ENCODE measurements at regions not wholly inside any gene's neighbourhood (a gene's known extent, or its start where the extent isn't known, plus 50 kb on each side); places are given as distances from the start of the nearest gene placed in this dataset.
"Not testable (repeated sequence)": the region's sequence is repeated elsewhere in the genome, so short reads cannot be mapped to it uniquely, and the experiment has no call there.

DNA sequence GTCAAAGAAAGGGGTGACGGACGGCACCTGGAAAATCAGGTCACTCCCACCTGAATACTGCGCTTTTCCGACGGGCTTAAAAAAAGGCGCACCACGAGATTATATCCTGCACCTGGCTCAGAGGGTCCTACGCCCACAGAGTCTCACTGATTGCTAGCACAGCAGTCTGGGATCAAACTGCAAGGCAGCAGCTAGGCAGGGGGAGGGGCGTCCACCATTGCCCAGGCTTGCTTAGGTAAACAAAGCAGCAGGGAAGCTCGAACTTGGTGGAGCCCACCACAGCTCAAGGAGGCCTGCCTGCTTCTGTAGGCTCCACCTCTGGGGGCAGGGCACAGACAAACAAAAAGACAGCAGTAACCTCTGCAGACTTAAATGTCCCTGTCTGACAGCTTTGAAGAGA, 277.3 kb upstream of the ST8SIA4 start:
- DNase-seq (ENCODE audit: low spot score): not testable (repeated sequence)

- no peak for DNase-seq (ENCODE audit: low spot score)
These were observed 273.5 kb upstream of the ST8SIA4 start for GRCh38 chr5:101176605-101177004.

GRCh38 chr5:101174981-101175380, 271.9 kb upstream of the ST8SIA4 start:
- no peak for DNase-seq (ENCODE audit: low spot score)

DNA sequence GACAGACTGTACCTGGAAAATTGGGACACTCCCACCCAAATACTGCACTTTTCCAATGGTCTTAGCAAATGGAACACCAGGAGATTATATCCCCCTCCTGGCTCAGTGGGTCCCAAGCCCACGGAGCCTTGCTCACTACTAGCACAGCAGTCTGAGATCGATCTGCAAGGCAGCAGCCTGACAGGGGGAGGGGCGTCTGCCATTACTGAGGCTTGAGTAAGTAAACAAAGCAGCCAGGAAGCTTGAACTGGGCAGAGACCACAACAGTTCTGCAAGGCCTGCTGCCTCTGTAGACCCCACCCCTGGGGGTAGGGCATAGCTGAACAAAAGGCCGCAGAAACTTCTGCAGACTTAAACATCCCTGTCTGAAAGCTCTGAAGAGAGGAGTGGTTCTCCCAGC, 260.0 kb upstream of the ST8SIA4 start:
- no peak for DNase-seq (ENCODE audit: low spot score)

- no peak for DNase-seq (ENCODE audit: low spot score)
These were observed 256.9 kb upstream of the ST8SIA4 start for GRCh38 chr5:101160002-101160401.

DNA sequence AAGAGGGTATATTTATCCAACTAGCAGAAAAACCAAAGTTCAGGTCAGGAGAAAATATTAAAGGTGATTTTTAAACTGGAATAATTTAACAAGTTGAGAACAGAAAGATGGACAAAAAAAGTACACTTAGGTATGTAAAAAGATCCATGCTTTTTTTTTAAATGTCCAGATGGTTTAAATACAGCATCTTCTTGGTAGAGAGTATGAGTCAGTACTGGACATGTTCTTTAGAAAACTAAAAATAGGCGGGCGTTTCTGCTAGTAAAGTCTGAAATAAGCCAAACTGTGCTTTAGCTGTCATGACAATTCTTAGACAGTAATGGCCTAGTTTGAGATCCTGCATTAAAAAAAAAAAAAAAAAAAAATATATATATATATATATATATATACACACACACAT, 255.9 kb upstream of the ST8SIA4 start:
- no peak for DNase-seq (ENCODE audit: low spot score)

GRCh38 chr5:101153526-101153925, 250.4 kb upstream of the ST8SIA4 start:
- DNase-seq (ENCODE audit: low spot score): no peak

GRCh38 chr5:101143526-101143925, 240.4 kb upstream of the ST8SIA4 start:
- no peak for DNase-seq (ENCODE audit: low spot score)

- no peak for DNase-seq (ENCODE audit: low spot score)
These were observed 239.0 kb upstream of the ST8SIA4 start for GRCh38 chr5:101142102-101142501.

GRCh38 chr5:101136454-101136853, 233.4 kb upstream of the ST8SIA4 start:
- DNase-seq (ENCODE audit: low spot score): no peak

- no peak for DNase-seq (ENCODE audit: low spot score)
These were observed 220.3 kb upstream of the ST8SIA4 start for GRCh38 chr5:101123363-101123762.

- no peak for DNase-seq (ENCODE audit: low spot score)
These were observed 209.6 kb upstream of the ST8SIA4 start for GRCh38 chr5:101112645-101113044.

- no peak for DNase-seq (ENCODE audit: low spot score)
These were observed 200.8 kb upstream of the ST8SIA4 start for GRCh38 chr5:101103874-101104273.

DNA sequence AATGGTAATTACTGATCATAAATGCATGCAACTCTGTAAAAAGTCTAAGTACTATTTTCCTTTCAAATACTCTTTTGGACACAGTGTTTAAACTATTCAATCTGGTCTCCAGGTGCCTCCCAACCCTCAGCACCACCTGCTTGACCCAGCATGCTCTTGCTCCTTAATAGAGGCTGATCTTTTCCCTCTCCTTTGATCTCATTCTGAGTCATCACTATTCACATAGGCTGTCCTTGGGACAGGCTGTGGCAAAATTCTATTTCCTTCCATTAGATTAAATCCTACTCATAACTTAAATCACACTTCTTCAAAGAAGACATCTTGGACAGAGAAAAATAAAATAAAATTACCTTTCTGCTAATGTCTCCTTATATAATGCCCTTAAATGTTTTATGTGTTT, 199.4 kb upstream of the ST8SIA4 start:
- DNase-seq (ENCODE audit: low spot score): peak; percentile 20

DNA sequence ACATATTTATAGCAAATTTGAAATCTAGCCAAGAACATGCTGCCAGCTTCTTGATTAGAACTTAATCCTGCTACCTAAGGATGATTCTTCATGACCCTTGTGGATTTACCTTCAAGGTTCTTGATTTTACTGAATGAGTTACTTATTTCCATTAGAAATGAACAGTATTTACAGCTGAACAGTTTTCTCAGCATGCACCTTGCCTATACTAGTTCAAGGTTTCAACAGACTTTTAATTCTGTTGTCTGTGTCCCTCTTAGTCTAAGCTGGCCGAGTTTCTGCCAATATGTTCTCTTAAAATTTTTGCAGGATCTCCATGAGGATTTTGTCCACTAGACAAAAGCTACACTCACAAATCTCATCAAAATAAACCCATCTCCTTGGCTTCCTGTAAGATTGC, 188.8 kb upstream of the ST8SIA4 start:
- no peak for DNase-seq (ENCODE audit: low spot score)

DNA sequence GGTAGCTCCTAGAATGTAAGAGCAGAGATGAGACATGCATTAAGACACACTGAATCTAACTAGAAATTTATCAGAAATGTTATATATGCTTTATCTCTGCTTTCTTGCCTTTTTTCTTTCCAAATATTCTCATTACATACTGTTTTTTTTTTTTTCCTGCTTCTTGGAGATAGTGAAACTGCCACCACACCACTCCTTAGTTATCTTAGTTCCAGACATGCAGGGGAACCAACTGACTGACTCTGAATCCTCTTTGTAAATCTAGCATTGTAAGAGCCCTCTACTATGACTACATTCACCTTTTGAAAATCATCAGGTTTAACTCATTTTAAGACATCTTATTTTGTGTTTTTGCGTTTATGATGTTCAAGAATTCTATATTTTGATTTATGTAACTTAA, 181.3 kb upstream of the ST8SIA4 start:
- no peak for DNase-seq (ENCODE audit: low spot score)

DNA sequence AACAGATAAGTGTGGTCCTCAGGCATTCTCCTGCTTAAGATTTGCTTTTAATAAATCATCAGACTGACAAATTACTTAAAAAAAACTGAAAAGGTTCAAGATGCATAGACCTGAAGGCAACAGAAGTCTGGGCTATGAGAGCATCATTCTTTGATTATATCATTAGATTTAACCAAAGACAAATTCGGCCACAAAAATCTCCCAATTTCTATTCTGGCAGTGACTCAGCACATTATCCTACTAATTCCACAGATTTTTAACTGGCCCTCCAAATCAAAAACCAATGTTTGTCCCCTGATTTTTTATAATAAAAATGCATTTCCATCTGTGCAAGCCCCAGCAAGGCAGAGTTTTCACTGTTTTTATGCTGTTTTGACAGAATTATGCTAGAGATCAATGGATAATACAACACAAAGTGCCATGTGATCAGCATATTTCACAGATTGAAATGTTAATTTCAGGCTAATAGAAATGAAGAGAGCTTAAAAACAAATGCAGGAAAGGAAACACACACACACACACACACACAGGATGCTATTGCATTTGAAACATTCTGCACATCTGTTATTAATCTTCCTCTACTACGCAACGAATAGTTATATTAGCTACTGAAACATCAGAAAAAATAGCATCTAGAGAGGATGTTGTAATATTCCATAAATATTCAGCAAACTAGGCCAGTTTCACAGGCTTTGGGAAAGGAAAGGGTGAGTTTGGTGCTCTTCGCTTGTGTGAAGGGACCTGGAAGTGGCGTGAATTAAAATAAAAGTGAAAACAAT, 177.6 kb upstream of the ST8SIA4 start:
- DNase-seq (ENCODE audit: low spot score): no peak

GRCh38 chr5:101068298-101068697, 165.2 kb upstream of the ST8SIA4 start:
- no peak for DNase-seq (ENCODE audit: low spot score)

- no peak for DNase-seq (ENCODE audit: low spot score)
These were observed 164.3 kb upstream of the ST8SIA4 start for GRCh38 chr5:101067429-101067828.

DNA sequence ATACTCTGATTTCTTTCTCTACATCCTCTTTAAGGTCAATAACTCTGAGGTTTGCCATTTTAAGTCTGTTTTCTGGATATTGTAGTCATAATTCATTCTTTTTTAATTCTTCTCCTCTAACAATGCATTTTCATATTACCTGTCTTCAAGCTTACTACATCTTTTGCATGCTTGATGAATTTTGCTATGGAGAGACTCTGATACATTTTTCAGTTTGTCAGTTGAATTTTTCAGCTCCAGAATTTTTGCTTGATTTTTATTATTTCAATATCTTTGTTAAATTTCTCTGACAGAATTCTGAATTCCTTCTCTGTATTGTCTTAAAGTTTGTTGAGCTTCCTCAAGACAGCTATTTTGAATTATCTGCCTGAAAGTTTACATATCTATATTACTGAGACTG, 159.8 kb upstream of the ST8SIA4 start:
- DNase-seq (ENCODE audit: low spot score): no peak

DNA sequence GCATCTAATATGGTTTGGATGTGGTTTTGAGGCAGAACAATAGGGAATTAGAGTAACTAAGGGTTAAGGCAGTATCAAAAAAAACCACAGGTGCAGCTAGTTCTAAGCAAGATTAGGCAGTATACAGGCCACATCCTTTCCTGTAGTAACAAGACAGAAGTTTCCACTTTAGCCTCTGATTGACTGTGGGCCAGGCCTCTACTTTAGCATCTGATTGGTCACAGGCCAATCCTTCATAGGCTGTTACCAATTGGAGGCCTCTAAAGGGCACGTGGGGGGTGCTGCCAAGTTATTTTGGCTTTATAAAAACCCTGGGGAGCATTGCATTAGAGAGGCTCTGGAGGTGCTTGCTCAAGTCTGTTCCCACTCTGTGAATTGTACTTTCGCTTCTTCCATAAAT, 144.1 kb upstream of the ST8SIA4 start:
- no peak for DNase-seq (ENCODE audit: low spot score)

DNA sequence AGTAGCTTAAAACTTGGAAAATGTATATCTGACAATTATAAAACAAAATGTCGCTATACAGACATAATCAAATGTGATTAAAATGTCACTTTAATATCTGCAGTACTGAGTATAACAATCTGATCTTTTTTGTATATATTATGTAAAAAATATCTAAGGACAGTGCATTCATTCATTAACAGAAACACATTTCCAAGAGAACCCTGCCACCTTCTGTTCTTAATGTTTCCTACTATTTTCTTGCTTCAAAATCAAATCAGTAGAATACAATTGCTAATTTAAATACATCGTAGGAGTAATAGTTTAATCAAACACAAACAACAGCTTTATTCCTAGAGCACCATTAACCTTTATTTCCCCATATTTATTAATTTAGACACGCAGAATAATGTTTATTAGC, 142.6 kb upstream of the ST8SIA4 start:
- no peak for DNase-seq (ENCODE audit: low spot score)

- not testable (repeated sequence) for DNase-seq (ENCODE audit: low spot score)
These were observed 136.9 kb upstream of the ST8SIA4 start for GRCh38 chr5:101040002-101040401.

- no peak for DNase-seq (ENCODE audit: low spot score)
These were observed 133.7 kb upstream of the ST8SIA4 start for GRCh38 chr5:101036778-101037177.

All from iPS-NIHi11 (cell line).